Mesendoderm (in vitro differentiated cells): ENCODE measurements at regions not wholly inside any gene's neighbourhood (a gene's known extent, or its start where the extent isn't known, plus 50 kb on each side); places are given as distances from the start of the nearest gene placed in this dataset.

Experiments
- DNase-seq: peaks from one replicate; pipeline ENCODE4 v3.0.0; 2013
- H2AK5ac ChIP-seq: 2 replicates; pipeline ENCODE4 v1.6.1; 2013; ENCODE audit warnings: low read length, inconsistent platforms
- H2BK120ac ChIP-seq: 2 replicates; pipeline ENCODE4 v1.6.1; 2013; ENCODE audit warnings: low read depth, mild to moderate bottlenecking, low read length, moderate library complexity, mixed read lengths
- H2BK15ac ChIP-seq: replicated peaks from 2 replicates; pipeline ENCODE4 v1.6.1; 2013; ENCODE audit warnings: low read depth, mild to moderate bottlenecking, moderate library complexity
- H2BK5ac ChIP-seq: 2 replicates; pipeline ENCODE4 v1.6.1; 2013; ENCODE audit warnings: low read length, inconsistent platforms
- H3K18ac ChIP-seq: 2 replicates; pipeline ENCODE4 v1.6.1; 2013; ENCODE audit warnings: mild to moderate bottlenecking, low read length, mixed read lengths
- H3K23ac ChIP-seq: one replicate; pipeline ENCODE4 v1.6.1; 2013; ENCODE audit warnings: low read length
- H3K27ac ChIP-seq: 2 replicates; pipeline ENCODE4 v1.5.1; 2013; ENCODE audit warnings: low read depth, mild to moderate bottlenecking, inconsistent platforms, low read length, moderate library complexity
- H3K27me3 ChIP-seq: 2 replicates; pipeline ENCODE4 v1.6.1; 2013; ENCODE audit warnings: low read length, control low read depth, mild to moderate bottlenecking, inconsistent platforms; ENCODE audit not compliant: insufficient read depth, poor library complexity
- H3K36me3 ChIP-seq: 2 replicates; pipeline ENCODE4 v1.6.1; 2013; ENCODE audit warnings: low read length, inconsistent platforms; ENCODE audit not compliant: control insufficient read depth, insufficient read depth
- H3K4ac ChIP-seq: one replicate; pipeline ENCODE4 v1.6.1; 2013; ENCODE audit warnings: low read depth, mild to moderate bottlenecking, low read length, moderate library complexity
- H3K4me1 ChIP-seq: 2 replicates; pipeline ENCODE4 v1.6.1; 2013; ENCODE audit warnings: low read depth, low read length, inconsistent platforms; ENCODE audit not compliant: control insufficient read depth
- H3K4me2 ChIP-seq: 2 replicates; pipeline ENCODE4 v1.6.1; 2013; ENCODE audit warnings: low read length
- H3K4me3 ChIP-seq: 2 replicates; pipeline ENCODE4 v1.5.1; 2013; ENCODE audit warnings: mild to moderate bottlenecking, low read length
- H3K56ac ChIP-seq: one replicate; pipeline ENCODE4 v1.6.1; 2013; ENCODE audit warnings: low read length
- H3K79me1 ChIP-seq: 2 replicates; pipeline ENCODE4 v1.6.1; 2013; ENCODE audit warnings: low read length, inconsistent platforms
- H3K79me2 ChIP-seq: 2 replicates; pipeline ENCODE4 v1.6.1; 2013; ENCODE audit warnings: mild to moderate bottlenecking, low read length; ENCODE audit not compliant: control insufficient read depth, insufficient read depth
- H3K9ac ChIP-seq: 2 replicates; pipeline ENCODE4 v1.6.1; 2013; ENCODE audit warnings: low read length, inconsistent platforms
- H4K5ac ChIP-seq: one replicate; pipeline ENCODE4 v1.6.1; 2013; ENCODE audit warnings: low read length
- H4K8ac ChIP-seq: one replicate; pipeline ENCODE4 v1.6.1; 2013; ENCODE audit warnings: low read depth, mild to moderate bottlenecking, control low read depth, low read length, moderate library complexity
- WGBS: extraction: QIAGEN DNeasy Blood & Tissue Kit; methylation state at CpG from one replicate; pipeline ENCODE4 v1.1.7; 2013; ENCODE audit warnings: low lambda C conversion rate, missing lambda C conversion rate; ENCODE audit not compliant: insufficient coverage; ENCODE audit errors: extremely low coverage; 5-methylcytosine and 5-hydroxymethylcytosine counted together

DNA sequence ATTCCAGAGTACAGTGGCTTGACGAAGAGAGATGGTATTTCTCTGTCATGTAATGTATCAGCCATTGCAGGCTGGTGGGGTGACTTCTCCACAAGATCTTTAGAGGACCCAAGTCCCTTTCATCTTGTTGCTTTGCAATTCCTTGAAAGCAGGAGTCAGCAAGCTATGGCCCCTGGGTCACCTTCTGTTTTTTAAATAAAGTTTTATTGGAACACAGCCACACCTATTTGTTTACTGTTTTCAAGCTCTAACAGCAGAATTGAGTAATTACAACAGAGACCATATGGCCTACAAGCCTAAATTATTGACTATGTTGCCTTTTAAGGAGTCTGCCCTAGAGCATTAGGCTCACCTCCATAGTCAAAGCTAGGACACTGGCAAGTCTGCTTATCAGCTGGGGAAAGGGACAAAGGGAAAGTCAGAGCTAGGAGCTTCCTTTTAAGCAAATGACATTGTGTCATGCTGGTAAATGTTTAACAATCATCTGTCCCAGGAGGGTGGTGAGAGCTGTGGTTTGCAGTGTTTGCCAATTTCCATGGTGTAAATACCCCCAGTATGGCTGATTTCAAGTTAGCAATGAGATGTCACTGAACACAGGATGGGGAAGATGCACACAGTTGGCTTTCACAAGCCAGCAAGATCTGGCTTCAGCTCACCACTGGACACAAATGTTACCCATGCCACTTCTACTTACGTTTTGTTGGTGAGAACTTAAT is 87.7 kb upstream of the PWP1 start:
- H3K18ac ChIP-seq: no peak overlapping the region
- H3K79me2 ChIP-seq: no peaks in the 10 kb centered on the region
- H3K4me2 ChIP-seq: no peak overlapping the region
- H4K8ac ChIP-seq: no peak overlapping the region
- no peak overlapping the region for H3K4ac ChIP-seq
- H3K23ac ChIP-seq: no peak overlapping the region
- no peak overlapping the region for H2AK5ac ChIP-seq
- no peak overlapping the region for H2BK120ac ChIP-seq
- DNase-seq: no peak
- no peaks in the 10 kb centered on the region for H3K36me3 ChIP-seq
- H3K9ac ChIP-seq: no peak overlapping the region
- no peak overlapping the region for H3K56ac ChIP-seq
- H4K5ac ChIP-seq: no peak overlapping the region
- H3K79me1 ChIP-seq: no peaks in the 10 kb centered on the region
- no peak overlapping the region for H2BK5ac ChIP-seq
- no peak overlapping the region for H2BK15ac ChIP-seq
- H3K27me3 ChIP-seq: no peaks in the 10 kb centered on the region
- no peak overlapping the region for H3K4me3 ChIP-seq
- H3K4me1 ChIP-seq: no peaks in the 10 kb centered on the region
- no CpG with 5 or more reads among the region's 2 CpGs for WGBS
- no peak overlapping the region for H3K27ac ChIP-seq

DNA sequence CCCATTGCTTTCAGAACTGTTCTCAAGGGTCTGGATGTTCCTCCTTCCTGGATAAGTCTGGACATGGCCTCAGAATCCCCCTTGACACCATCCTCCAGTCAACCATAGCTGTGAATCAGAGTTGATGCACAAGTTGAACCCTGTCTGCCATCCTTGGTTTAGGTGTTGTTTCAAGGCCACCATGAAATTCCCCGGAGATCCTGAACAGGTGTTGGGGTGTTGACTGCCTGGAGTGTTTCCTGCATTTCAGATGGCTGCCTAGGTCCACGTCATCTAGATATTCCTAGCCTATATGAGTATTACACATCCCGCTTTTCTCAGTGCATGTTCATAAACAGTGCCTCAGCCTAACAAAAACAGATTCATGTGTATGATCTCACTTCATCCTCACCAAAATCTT is 86.7 kb upstream of the PWP1 start:
- Histone ChIP-seq H3K4me1 (no peaks in the 10 kb centered on the region), H4K8ac (no peak overlapping the region), H3K27me3 (no peaks in the 10 kb centered on the region), H3K4me2 (no peak overlapping the region), H3K4me3 (no peak overlapping the region), H3K23ac (no peak overlapping the region), H3K36me3 (no peaks in the 10 kb centered on the region), H3K18ac (no peak overlapping the region), H3K9ac (no peak overlapping the region), H2BK120ac (no peak overlapping the region), H3K56ac (no peak overlapping the region), H3K79me2 (no peaks in the 10 kb centered on the region), H2AK5ac (no peak overlapping the region), H4K5ac (no peak overlapping the region), H2BK5ac (no peak overlapping the region), H2BK15ac (no peak overlapping the region), H3K79me1 (no peaks in the 10 kb centered on the region), H3K27ac (no peak overlapping the region), H3K4ac (no peak overlapping the region)
- DNase-seq: no peak
- WGBS: no CpG with 5 or more reads among the region's 3 CpGs

DNA sequence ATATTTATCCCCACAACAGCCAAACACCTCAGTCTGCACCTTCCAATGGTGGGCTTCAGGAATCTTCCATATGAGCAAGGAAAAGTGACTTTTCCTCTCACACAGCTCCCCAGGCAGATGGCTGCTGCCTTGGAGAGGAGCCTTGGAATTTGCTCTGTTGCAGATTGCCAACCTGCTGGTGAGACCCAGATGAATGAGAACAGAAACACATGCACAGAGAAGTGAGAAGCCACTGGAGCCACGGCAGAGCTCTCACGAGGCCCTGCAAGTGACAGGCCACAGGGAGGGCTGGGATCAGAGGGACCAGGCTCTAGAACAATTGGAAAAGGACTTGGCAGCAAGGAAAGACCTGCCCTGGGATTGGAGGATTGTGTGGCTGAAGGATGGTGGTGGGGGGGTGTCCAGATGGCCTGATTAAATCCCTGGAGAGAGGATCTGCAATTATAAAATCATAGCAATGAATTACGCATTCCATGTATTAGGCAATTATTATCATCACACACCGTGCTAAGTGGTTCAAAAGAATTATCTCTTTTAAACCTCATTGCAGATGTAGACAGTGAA is 84.9 kb upstream of the PWP1 start:
- no peak overlapping the region for H2BK120ac ChIP-seq
- H3K4me1 ChIP-seq: no peaks in the 10 kb centered on the region
- no peak overlapping the region for H3K56ac ChIP-seq
- H3K4me2 ChIP-seq: no peak overlapping the region
- no peaks in the 10 kb centered on the region for H3K79me1 ChIP-seq
- no peak overlapping the region for H3K18ac ChIP-seq
- no peaks in the 10 kb centered on the region for H3K27me3 ChIP-seq
- H2BK15ac ChIP-seq: no peak overlapping the region
- H2AK5ac ChIP-seq: no peak overlapping the region
- no peak overlapping the region for H2BK5ac ChIP-seq
- no peak overlapping the region for H4K5ac ChIP-seq
- no peak overlapping the region for H3K27ac ChIP-seq
- H3K36me3 ChIP-seq: no peaks in the 10 kb centered on the region
- no CpG with 5 or more reads among the region's 4 CpGs for WGBS
- DNase-seq: no peak
- H3K4ac ChIP-seq: no peak overlapping the region
- no peak overlapping the region for H3K9ac ChIP-seq
- no peak overlapping the region for H3K4me3 ChIP-seq
- H3K23ac ChIP-seq: no peak overlapping the region
- no peaks in the 10 kb centered on the region for H3K79me2 ChIP-seq
- H4K8ac ChIP-seq: no peak overlapping the region

DNA sequence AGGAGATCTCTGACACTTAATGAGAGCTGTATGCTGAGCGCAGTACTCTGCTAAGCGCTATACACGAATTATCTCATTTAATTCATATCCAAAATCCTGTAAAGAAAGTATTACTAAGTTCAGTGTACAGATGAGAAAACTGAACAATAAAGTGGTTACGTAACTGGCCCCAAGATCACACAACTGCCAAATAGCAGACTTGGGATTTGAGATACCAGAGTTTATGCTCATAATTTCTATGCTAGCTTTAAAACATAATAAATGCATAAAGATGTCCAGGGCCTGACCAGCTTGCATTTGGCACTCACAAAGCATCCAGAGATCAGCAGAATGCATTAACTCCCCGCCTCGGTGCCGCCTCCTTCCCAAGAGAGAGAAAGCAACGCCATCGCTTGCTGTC is 83.2 kb upstream of the PWP1 start:
- H2BK15ac ChIP-seq: no peak overlapping the region
- DNase-seq: no peak
- H3K79me2 ChIP-seq: no peaks in the 10 kb centered on the region
- H2BK5ac ChIP-seq: no peak overlapping the region
- H3K36me3 ChIP-seq: no peaks in the 10 kb centered on the region
- no peak overlapping the region for H2BK120ac ChIP-seq
- no peak overlapping the region for H2AK5ac ChIP-seq
- no peak overlapping the region for H3K27ac ChIP-seq
- H3K4me3 ChIP-seq: no peak overlapping the region
- no peak overlapping the region for H3K56ac ChIP-seq
- H3K4me2 ChIP-seq: no peak overlapping the region
- no peak overlapping the region for H3K23ac ChIP-seq
- WGBS: no CpG with 5 or more reads among the region's 9 CpGs
- H3K79me1 ChIP-seq: no peaks in the 10 kb centered on the region
- no peaks in the 10 kb centered on the region for H3K4me1 ChIP-seq
- no peak overlapping the region for H3K4ac ChIP-seq
- H3K27me3 ChIP-seq: no peaks in the 10 kb centered on the region
- H4K5ac ChIP-seq: no peak overlapping the region
- H3K18ac ChIP-seq: no peak overlapping the region
- no peak overlapping the region for H4K8ac ChIP-seq
- no peak overlapping the region for H3K9ac ChIP-seq

DNA sequence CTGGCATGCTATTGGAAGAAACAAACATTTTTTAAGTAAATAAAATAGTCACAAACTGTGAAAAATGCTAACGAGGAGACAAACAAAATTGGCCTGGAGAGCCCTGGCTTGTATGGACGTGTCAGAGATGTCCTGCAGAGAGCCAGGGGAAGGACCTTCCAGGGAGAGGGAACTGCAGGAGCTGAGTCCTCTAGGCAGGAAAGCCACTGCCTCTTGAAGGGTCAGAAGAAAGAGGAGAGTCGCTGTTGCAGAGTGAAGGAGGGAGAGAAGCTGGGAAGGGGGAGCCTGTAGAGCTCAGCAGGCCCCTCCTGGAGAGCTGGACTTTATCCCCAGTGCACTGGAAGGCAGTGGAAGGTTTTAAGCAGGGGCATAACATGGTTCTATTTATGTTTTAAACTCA is 80.3 kb upstream of the PWP1 start:
- H3K4me1 ChIP-seq: no peaks in the 10 kb centered on the region
- no peak overlapping the region for H2BK120ac ChIP-seq
- H2BK15ac ChIP-seq: no peak overlapping the region
- no peak overlapping the region for H3K18ac ChIP-seq
- no peaks in the 10 kb centered on the region for H3K36me3 ChIP-seq
- no CpG with 5 or more reads among the region's 3 CpGs for WGBS
- no peak overlapping the region for H3K27ac ChIP-seq
- no peak overlapping the region for H3K4me2 ChIP-seq
- no peak overlapping the region for H3K4ac ChIP-seq
- no peak overlapping the region for H4K5ac ChIP-seq
- H3K27me3 ChIP-seq: no peaks in the 10 kb centered on the region
- H2AK5ac ChIP-seq: no peak overlapping the region
- no peak overlapping the region for H3K4me3 ChIP-seq
- H3K9ac ChIP-seq: no peak overlapping the region
- no peak overlapping the region for H4K8ac ChIP-seq
- no peaks in the 10 kb centered on the region for H3K79me2 ChIP-seq
- no peak overlapping the region for H3K56ac ChIP-seq
- no peak overlapping the region for H2BK5ac ChIP-seq
- no peak for DNase-seq
- no peaks in the 10 kb centered on the region for H3K79me1 ChIP-seq
- H3K23ac ChIP-seq: no peak overlapping the region
